Amniotic stem cell (primary cell): ENCODE measurements at regions not wholly inside any gene's neighbourhood (a gene's known extent, or its start where the extent isn't known, plus 50 kb on each side); places are given as distances from the start of the nearest gene placed in this dataset.

ENCODE experiments used
- DNase-seq: peaks from one replicate; lab custom pipeline; 2025; lab: John Stamatoyannopoulos, UW

DNA sequence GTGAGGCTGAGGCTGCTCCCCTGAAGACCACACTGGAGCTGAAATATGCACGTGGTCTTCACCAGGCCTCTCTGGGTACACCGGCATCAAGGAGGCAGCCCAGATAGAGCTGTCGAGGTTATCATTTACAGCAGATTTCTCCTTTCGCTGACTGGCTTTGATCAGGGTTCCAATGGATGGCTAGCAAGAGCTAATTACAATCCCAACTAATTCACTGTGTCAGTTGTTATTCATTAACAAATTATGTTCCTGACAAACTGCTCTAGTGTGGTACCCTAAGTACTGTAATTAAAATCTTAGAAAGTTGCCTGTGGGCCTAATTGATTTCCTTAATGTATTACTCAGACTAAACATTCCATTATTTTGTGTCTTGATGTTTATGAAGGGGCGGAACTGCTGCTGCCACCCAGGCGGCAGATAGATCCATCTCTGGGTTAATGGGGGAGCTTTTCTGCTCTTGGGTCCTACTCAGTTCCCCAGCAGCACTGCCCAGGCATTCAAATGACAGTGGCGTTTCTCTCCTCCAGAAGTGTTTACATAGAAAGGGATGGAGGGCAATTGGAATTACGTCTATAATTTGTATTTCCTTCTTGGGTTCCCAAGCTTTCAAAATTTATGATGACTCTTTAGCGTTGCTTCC lies 71.7 kb upstream of the RAD23B start:
- no peak for DNase-seq

DNA sequence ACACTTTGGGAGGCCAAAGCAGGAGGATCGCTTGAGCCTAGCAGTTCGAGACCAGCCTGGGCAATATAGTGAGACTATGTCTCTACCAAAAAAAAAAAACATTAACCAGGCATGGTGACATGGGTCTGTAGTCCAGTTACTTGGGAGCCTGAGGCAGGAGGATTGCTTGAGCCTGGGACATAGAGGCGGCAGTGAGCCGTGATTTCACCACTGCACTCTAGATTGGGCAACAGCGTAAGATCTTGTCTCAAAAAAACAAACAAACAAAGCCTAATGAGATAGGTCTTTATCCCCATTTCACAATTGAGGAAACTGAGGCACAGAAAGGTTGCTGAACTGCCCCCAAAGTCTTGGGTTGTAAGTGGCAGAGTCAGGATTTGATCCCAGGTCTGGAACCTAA lies 70.5 kb upstream of the RAD23B start:
- DNase-seq: no peak

DNA sequence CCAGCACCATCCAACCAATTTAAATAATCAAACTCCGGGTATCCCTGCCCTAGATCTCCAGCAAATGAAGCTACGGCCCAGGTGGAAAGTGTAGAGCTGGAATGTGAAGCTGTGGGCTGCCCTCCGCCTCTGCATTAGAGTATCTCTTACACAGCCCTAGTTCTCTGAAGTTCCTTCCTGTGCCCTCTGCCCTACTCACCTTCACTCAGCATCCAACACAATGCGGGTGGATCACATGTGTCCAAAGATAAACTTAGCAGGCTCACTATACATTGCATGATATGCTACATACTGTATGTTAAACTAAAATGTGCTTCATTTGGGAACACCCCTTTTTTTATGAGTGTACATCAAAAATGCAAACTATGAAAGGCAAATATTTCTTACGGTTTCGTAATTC lies 70.0 kb upstream of the RAD23B start:
- DNase-seq: no peak

DNA sequence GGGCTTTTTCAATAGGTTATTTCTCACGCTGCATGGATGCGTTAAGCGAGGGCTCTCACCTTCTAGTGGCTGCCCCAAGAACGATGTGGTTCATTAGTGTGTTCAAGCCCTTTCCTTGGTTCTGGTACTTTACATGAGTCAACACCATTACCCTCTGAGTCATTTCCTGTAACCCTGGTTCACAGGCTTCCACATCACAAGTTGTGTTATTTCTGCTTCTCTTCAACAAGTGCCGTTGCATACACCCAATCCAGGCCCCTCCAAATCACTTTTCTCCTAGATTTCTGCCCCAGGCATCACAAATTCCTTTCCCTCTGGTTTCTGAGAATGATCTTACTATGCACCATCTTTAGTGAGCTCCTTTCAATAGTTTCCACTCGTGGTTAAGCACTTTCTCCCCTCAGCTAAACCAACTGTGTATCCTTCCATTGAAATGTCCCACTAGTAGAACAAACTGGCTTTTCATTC lies 69.5 kb upstream of the RAD23B start:
- peak; percentile 52 for DNase-seq

DNA sequence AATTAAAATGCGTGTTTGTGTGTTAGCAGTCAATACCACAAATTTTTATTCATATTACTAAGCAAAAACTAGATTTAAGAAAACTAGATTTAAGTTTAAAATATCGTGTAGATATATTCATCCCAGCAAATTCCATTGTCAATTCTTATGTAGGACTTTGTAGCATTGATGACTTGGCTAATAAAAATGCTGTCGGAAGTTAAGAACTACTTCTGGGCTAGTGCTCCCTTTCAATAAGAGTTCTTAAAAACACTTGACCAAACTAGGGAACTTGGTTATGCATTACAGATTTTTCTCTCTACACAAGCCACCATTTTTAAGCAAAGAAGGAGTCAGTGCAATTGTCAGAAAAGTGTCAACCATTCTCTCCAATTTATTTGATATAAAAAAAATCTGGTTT lies 68.7 kb upstream of the RAD23B start:
- DNase-seq: no peak

DNA sequence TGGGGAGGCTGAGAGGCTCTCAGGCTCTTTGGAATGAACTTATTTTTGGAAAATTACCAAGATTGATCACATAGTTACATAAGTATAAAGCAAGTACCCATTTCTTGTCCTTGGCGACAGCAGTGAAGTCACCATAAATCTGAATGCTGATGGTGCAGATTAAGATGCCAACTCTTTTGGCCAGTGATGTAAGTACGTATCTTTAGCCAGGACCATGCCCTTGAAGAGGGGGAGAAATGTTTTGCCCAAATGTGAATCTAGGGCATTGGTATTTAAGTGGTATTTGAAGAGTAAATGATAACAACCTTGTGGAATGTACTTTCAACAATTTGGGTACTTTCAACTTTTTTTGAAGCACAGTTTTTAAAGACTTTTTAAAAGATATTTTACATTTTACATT lies 68.2 kb upstream of the RAD23B start:
- DNase-seq: no peak

DNA sequence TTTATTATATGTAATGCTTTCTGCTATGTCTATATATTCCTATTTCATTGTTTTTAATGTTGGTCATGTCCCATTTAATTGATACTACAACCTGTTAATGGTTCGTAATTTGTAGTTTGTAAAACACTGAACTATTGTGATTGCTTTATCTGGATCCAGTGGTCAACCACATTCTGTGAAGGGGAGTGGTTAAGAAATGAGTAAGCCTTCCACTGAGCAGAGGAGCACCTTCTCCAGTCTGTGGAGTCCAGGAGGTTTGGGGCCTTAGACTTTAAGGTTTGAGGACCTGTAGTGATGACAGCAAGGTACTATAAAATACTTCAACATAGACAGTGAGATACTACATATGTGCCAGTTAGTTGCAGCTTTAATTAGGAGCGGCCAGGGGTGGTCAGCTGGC lies 67.7 kb upstream of the RAD23B start:
- DNase-seq: no peak

DNA sequence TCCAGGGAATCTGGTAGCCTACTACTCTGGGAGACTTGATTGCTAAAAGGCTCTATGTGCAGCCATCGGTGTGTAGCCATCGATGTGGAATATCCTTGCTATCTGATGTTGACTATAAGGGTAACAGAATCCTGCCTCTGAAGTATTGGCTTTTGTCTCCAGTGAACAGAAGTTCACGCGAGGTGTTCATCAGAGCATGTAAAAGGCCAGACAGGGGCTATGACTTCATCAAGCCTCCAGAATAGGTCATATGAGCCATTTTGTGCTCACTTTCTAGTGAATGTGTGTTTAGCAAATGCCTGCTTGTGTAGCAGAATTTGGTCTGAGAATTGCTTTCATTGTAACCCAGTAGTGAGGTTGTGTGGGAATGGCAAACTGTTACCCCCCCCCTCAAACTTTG lies 66.8 kb upstream of the RAD23B start:
- no peak for DNase-seq

DNA sequence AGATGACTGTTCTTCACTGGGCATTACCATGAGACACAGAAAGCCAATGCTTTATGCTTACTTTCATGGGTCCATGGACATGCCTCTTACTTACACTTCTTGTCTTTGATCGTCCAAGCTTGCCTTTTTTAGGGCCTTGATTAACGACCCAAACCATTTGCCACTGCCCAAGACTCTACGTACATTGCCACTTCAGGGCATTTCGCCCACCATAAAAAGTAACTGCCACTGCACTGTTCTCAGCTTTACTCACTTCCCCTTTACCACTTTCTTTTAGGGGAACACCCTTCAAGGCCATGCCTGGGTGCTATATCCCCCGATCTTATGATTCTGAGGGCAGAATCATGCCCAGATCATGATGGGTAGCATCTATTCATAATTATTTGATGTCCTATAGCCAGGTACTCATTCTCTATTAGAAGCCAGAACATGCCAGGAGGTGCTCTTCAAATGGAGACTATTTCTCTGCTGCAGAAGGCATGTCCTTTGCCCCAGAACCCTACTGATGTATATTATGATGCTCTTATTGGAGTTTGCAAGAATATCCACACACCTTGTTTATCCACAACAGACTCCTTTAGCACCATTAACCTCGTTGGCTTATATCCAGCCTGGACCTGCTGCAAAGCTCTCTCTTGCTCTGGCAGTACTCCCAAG lies 64.1 kb upstream of the RAD23B start:
- DNase-seq: no peak

DNA sequence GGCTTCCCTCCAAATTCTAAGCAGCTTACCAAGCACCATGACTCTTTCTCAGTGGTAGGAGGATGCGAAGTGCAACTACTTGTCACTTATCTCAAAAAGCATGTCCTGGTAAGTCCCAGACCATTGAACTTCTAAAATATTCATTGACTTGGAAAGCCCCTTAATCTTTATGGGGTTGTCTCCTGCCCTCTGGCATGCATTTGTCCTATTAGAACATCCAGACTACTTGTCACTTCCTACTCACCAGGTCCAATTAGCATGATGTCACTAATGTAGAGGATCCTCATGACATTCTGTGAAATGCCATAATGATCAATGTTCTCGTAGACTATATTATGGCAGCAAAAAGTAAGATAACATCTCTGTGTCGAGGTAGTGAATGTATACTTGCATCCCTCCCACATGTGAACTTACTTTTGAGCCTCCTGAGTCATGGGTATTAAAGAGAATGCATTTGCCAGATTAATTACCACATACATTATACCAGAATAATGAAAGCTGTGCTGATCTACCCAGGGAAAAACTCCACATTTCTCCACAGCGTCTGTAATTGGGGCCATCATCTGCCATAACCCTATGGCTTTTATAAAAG lies 63.5 kb upstream of the RAD23B start:
- DNase-seq: no peak

DNA sequence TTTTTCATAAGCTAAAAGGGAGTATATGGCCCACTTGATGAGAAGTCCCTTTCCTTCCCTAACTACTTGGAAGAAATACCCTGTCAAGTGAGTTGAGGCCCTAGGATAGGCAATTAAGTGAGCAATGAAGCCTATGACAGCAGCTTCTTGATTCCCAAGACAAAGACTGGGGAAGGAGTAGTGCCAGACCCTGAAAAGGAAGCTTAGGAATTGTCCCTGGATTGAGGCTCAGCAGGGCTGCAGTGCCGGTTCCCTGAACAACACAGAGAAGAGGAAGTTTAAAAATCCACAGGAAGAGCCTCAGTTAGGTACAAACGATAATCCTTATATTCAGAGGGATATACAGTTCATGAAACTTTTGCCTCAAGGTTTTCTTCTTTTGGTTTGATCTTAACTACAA lies 61.8 kb upstream of the RAD23B start:
- DNase-seq: no peak

DNA sequence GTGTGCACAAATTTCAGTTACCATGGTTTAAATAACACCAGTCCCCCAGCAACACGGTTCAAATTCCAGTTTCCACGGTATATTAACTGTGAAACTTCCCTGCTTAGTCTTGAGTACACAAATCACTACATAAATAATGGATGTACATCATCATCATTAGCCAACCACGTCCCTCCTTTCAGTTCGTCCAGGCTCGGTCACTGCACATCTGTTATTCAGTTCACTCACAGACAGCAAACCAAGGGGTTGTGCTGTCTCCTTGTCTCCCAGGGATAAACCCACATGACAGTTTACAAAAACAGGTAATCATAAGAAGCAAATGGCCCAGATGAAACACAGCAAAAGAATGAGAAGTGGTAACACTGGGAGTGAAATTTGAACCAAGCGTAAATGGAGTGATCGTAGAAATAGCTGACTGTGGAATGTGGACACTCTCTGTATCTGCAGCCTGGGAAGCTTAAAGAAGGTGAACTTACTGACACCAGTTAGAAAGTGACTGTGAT lies 61.0 kb upstream of the RAD23B start:
- DNase-seq: no peak

DNA sequence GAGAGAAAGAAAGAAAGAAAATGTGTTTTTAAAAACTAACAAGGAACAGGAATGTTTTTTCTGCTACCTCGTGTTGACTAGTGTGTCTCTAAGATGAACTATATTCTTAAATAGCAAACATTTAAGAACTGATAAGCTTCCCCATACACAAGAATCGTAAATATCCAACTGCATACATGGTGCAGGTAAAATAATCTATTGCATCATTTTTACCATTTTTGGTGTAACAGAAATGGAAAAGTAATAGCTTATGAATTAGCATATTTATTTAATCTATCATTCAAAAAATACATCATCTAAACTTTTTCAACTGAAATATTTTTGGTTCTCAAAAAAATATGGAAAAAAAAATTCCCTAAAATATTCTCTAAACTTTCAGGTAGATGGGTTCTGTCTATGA lies 59.7 kb upstream of the RAD23B start:
- no peak for DNase-seq

DNA sequence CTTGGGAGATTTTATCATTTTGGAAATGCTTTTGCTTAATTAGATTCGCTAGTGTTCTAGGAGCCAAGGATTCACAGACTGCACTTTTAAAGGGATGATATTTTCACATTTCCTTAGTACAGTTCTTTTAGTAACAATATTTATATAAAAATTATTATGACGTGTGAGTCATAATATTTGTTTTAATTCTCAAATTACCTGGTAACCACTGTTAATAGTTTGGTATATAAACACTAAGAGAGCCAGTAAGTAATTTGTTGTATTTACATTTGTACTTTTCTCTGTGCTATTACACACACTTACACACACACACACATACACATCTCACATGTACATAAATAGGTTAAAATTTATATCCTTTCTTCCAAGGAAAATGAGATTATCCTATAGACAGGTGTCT lies 58.8 kb upstream of the RAD23B start:
- no peak for DNase-seq

DNA sequence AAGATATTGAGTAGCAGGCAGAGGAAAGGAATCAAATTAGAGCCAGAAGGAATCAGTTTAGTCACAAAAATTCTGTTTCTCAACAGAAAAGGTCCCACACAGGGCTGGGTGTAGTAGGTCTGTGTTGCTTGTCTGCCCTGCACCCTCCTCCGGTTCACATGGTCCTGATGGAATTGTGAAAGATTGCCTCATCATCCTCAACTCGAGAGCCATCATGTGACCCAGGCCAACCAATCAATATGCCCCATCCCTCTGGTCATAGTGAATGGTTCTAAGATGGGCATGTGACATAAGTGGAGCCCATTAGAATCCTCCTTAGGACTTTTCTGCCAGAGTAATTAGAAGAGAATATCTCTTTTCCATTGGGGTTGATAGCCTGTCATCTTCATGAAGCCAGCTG lies 56.7 kb upstream of the RAD23B start:
- no peak for DNase-seq

DNA sequence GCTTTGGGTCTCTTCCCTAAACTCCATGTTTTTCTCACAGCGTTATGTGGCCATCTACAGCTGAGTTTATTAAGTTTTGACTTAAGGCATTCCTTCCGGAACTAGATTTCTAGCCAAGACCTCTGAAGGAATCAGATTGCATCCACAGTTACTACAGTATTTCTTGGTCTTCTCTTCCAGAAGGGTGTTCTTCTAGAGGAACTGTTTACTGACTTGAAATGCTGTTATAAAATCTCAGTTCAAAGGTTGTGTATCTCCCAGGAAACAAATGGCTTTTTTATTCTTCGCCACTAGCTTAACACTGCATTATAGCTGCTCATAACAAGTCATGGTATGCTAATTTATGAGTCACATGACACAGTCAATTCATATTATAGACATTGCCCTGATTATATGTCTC lies 55.3 kb upstream of the RAD23B start:
- DNase-seq: no peak

DNA sequence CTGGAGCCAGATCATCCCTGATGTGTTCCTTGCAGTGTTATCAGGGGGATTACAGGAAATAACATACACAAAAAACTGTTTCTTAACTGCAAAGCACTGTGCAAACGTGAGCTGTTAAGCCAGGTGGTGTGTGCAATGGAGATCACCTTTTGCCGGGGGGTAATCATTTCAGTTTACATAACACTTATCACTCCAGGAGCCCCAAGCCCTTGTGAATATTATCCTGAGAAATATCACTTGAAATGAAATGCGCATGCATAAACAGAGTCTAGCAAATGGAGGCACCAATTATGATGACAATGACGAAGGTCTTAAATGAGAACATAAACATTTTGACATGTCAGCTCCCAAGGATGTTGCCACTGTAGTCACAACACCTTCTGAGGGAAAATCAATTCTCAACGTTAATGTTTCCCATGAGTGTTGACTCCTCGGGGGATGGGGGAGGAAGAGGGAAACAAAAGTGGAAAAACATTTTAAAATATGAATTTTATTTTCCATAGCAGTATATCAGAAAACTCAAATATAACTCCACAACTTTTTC lies 54.5 kb upstream of the RAD23B start:
- DNase-seq: no peak

DNA sequence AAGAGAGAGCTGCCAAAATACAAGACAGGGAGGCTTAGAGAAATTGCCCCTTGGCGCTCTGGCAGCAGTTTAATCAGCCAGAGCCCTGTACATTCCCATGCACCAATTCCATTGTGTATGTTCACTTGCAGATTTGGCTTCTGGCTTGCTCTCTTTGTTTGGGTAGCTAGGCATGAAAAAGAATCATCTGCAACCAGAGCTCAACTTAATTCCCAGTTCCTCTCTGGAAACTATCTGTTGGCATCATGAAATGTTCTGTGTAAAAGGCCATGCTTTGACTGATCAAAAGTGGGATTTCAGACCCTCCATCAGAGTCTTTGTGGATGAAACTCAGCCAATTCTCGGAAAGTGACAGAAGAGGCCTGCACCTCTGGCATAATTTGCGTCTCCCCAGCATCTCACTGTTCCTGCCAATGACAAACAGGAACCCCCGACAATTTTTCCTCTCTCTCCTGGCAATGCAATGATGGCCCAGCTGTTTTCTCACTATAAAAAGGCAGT lies 53.8 kb upstream of the RAD23B start:
- DNase-seq: no peak
